ENCODE measurements at regions not wholly inside any gene's neighbourhood (a gene's known extent, or its start where the extent isn't known, plus 50 kb on each side); places are given as distances from the start of the nearest gene placed in this dataset.
"Not testable (repeated sequence)": the region's sequence is repeated elsewhere in the genome, so short reads cannot be mapped to it uniquely, and the experiment has no call there.

DNA sequence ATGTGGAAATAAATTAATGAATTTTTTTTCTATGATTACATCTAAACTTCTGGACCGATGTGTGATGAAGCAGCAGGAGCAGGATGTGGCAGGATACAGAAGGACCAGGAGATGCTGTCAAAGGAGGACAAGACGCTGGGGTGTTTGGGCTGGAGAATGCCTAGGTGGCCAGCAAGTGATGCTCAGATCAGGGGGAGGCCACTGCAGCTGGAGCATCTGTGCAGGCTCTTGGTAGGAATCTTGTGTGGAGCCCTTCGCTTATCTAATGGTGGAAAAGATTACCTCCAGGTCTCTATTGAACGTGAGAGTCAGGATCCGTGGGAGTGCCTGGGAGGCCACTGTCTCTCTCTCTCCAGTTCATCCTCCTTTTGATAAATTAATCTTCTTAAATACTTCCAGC is 79.8 kb downstream of the MRPL36 start:
- Histone ChIP-seq H3K36me3 (no peaks in the 10 kb centered on the region), H3K4me1 (no peaks in the 10 kb centered on the region), H3K4me3 (no peak overlapping the region), H3K9me3 (peaks cover 0 to 30% (median 15%) of the 10 kb centered on the region in 12 donors), H3K27me3 (peaks cover 0 to 5% (median 0%) of the 10 kb centered on the region in 9 donors), H3K27ac (no peak overlapping the region)
- DNase-seq = peak in 1 of 5 donors; percentile 8
- WGBS, 4 donors = 58 to 77% (median 67%) methylated on average over 5 of the region's 5 CpGs
- no peak for ATAC-seq
- intact Hi-C loops (cut with DNase I) = no loop called here
- TF ChIP-seq POLR2A (IDR thresholded peaks at IDR 0.05) = no peak
- TF ChIP-seq, protein P1, sequence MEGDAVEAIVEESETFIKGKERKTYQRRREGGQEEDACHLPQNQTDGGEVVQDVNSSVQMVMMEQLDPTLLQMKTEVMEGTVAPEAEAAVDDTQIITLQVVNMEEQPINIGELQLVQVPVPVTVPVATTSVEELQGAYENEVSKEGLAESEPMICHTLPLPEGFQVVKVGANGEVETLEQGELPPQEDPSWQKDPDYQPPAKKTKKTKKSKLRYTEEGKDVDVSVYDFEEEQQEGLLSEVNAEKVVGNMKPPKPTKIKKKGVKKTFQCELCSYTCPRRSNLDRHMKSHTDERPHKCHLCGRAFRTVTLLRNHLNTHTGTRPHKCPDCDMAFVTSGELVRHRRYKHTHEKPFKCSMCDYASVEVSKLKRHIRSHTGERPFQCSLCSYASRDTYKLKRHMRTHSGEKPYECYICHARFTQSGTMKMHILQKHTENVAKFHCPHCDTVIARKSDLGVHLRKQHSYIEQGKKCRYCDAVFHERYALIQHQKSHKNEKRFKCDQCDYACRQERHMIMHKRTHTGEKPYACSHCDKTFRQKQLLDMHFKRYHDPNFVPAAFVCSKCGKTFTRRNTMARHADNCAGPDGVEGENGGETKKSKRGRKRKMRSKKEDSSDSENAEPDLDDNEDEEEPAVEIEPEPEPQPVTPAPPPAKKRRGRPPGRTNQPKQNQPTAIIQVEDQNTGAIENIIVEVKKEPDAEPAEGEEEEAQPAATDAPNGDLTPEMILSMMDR (IDR thresholded peaks at IDR 0.05) = no peak

DNA sequence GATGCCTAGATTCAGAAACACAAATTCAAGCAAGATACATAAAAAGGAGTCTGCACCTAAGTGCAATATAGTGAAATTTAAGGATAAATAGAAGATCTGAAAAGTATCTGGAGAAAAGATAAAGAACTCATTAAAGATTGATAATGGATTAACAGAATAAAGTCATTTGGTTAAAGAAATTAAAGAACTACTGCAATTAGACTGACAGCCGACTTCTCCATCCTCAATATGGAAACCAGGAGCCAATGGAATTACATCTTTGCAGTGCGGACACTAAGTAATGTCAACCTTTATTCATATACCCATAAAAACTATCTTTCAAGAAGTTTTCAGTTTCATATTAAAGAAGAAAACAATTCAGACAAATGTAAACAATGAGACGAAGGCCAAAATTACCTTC is 81.0 kb downstream of the MRPL36 start:
- Histone ChIP-seq H3K36me3 (no peaks in the 10 kb centered on the region), H3K27me3 (peaks cover 0 to 3% (median 0%) of the 10 kb centered on the region in 9 donors), H3K9me3 (peaks cover 0 to 30% (median 15%) of the 10 kb centered on the region in 12 donors), H3K4me3 (no peak overlapping the region), H3K4me1 (no peaks in the 10 kb centered on the region), H3K27ac (no peak overlapping the region)
- TF ChIP-seq, protein P1 (IDR thresholded peaks at IDR 0.05) = no peak
- TF ChIP-seq POLR2A (IDR thresholded peaks at IDR 0.05) = no peak
- DNase-seq = no peak
- intact Hi-C loops (cut with DNase I) = no loop called here
- no peak for ATAC-seq
- 50 to 71% (median 63%) methylated on average over 3 of the region's 3 CpGs for WGBS, 4 donors

DNA sequence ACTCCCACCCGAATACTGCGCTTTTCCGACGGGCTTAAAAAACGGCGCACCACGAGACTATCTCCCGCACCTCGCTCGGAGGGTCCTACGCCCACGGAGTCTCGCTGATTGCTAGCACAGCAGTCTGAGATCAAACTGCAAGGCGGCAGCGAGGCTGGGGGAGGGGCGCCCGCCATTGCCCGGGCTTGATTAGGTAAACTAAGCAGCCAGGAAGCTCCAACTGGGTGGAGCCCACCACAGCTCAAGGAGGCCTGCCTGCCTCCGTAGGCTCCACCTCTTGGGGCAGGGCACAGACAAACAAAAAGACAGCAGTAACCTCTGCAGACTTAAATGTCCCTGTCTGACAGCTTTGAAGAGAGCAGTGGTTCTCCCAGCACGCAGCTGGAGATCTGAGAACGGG is 89.5 kb downstream of the MRPL36 start:
- peaks cover 0 to 31% (median 6%) of the 10 kb centered on the region in 9 donors for H3K27me3 ChIP-seq
- DNase-seq; H3K4me3 ChIP-seq; intact Hi-C loops (cut with DNase I); H3K4me1 ChIP-seq; H3K36me3 ChIP-seq; H3K9me3 ChIP-seq; H3K27ac ChIP-seq; ATAC-seq: not testable (repeated sequence)
- WGBS, 4 donors = 8 to 17% methylated on average over 19 of the region's 21 CpGs; no CpG with 5 or more reads in 2 of the 4 donors

DNA sequence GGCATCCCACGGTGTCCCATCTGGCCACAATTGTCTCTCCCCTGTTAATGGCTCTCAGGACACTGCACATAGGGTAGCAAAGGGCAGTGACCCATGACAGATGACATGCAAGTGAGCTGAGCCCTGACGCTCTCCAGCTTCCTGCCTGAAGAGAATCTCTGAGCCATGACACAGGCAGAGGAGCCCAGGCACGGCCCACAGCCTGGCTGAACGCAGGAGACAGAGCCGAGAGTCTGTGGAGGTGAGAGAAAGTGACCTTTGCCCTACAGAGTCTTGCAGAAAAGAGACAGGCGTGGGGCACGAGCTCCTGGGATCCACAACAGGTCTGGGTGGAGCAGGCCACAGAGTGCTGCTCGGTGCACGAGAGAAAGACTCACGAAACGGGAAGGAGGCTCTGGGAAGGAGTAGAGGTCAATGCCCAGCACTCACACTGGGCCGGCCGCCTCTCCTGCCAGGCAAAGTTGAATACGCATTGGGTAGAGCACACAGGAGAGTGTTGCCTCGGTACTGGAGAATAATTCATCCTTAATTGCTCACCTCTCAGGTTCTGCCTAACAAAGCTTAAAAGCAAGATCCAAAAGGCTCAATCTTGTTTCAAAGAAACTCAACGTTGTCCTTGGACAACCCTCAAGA is 90.3 kb downstream of the MRPL36 start:
- Histone ChIP-seq H3K4me3 (no peak overlapping the region), H3K9me3 (no peaks in the 10 kb centered on the region), H3K27ac (no peak overlapping the region), H3K27me3 (peaks cover 0 to 39% (median 6%) of the 10 kb centered on the region in 9 donors), H3K4me1 (no peaks in the 10 kb centered on the region), H3K36me3 (no peaks in the 10 kb centered on the region)
- intact Hi-C loops (cut with DNase I) = no loop called here
- ATAC-seq (no peak), DNase-seq (no peak)
- 48 to 59% (median 52%) methylated on average over 16 of the region's 16 CpGs for WGBS, 4 donors
- TF ChIP-seq, protein P1 (IDR thresholded peaks at IDR 0.05) = no peak
- no peak for TF ChIP-seq POLR2A (IDR thresholded peaks at IDR 0.05)

Data from heart left ventricle (tissue), 16 donors.